HG02938 (cell line): ENCODE measurements at regions not wholly inside any gene's neighbourhood (a gene's known extent, or its start where the extent isn't known, plus 50 kb on each side); places are given as distances from the start of the nearest gene placed in this dataset.
"Not testable (repeated sequence)": the region's sequence is repeated elsewhere in the genome, so short reads cannot be mapped to it uniquely, and the experiment has no call there.

Experiments
- ATAC-seq: cut with Tn5 transposase; IDR thresholded peaks from one replicate; pipeline ENCODE4 v1.9.1; 2021; ENCODE audit warnings: mild to moderate bottlenecking, moderate library complexity; ENCODE audit not compliant: unreplicated experiment

DNA sequence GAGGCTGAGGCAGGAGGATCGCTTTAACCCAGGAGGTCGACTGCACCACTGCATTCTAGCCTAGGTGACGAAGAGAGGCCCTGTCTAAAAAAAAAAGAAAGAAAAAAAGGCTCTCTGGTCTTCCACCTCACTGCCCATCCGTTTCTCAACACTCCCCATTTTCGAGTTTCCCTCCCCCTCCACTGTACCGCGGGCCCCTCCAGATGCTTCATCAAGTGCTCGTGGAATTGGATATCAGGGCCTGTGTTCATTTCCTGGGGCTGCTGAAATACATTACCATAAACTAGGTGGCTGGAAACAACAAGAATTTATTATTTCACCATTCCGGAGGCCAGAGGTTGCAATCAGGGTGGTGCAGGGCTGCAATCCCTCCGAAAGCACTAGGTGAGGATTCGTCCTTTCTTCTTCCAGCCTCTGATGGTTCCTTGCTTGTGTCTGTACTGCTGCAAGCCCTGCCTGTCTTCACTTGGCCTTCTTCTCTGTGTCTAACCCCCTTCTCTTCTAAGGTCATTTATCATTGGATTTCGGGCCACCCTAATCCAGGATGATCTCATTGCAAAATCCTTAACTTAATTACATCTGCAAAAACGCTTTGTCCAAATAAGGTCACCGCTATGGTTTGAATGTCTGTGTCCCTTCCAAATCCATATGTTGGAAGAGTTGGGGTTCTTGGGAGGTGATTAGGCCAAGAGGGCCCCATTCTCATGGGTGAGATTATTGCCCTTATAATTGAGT is 135.1 kb downstream of the CRLF3 start:
- ATAC-seq, result not testable (repeated sequence)

DNA sequence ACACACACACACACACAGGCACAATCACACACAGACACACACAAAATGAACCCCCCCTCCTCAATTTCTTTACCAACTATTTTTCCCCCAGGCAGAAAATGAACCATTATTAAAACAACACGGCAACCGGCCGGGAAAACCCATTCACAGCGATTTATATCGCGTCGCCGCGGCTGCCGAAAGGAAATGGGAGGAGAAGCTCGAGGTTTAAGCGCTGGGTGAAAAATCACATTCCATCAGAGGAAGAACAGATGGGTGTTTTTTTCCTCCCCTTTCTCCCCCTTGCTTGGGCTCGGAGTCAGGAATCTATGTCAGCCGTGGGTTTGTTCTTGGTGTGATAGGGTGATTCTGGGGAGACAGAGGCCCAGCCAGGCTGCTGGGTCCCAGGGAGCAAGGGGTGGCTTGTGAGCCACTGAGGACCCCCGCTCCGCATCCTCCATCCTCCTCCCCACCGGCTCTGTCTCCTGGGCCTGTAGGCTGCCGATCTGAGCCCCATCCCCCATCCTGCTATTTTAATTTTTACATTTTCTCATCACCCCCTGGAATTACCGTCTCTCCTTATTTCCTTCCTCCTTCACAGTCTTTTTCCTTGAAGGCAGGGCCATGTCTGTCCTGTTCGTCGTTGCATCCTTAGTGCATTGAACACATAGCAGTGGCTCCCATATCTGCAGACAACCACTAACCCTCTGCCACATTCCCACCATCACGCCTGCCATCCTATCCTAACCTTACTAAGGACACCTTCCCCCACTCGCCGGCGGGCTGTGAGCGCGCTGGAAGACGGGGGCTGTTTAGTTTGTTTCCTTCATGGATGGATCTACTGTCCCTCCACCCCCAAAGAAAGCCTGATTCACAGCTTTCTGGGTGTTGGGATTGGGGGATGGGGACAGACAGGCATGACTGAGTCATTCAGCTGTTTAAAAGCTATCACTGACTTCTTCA is 137.7 kb downstream of the CRLF3 start:
- ATAC-seq, result not testable (repeated sequence)

DNA sequence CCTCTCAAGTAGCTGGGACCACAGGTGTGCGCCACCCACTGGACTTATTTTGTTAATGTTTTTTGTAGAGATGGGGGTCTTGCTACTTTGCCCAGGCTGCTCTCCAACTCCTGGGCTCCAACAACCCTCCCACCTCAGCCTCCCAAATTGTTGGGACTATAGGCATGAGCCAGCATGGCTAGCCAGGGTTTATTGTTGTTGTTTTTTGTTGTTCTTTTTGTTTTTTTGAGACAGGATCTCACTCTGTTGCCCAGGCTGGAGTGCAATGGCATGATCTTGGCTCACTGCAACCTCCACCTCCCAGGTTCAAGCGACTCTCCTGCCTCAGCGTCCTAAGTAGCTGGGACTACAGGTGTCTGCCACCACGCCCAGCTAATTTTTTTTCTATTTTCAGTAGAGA is 142.2 kb downstream of the CRLF3 start:
- ATAC-seq, result not testable (repeated sequence)

DNA sequence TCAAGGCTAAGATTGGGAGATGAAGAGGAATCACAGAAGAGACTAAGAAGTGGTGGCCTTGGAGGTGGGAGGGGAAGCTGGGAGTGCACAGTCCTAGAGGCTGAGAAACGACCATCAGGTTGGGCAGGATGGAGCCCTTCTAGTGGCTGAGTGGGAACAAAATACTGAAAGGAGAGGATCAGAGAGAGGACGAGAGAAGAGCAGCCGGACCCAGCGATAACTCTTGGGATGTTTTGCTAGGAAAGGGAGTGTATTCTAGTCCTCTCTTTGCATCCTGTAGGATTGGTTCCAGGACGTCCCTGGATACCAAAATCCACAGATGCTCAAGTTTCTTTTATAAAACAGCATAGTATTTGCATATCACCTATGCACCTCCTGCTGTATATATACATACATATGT is 143.8 kb downstream of the CRLF3 start:
- ATAC-seq, result not testable (repeated sequence)

DNA sequence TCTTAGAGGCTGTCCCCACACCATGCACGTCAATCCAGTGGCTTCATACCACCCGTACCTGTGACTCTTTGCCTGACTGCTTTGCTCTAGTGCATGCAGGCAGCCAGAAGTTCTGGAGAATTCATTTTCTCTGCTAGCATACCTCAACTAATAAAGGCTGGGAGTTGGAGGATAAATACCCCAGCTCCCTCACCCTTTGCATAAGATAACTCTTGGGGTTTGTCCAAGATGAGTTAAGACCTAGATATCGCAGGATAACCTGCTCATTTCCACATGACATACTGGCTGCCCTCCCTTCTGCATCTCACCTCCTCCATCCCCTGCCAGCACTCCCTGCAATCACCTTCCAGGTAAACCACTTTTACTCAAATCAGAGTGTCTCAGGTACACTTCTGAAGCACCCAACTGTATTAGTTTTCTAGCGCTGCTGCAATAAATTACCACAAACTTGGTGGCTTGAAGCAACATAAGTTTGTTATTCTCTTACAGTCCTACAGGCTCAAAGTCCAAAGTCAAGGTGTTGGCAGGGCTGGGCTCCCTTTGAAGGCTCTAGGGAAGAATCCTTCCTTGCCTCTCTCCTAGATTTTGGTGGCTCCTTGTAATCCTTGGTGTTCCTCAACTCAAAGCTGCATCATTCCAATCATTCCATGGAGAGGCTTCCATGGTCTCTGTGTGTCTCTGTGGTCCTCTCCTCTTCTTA is 146.8 kb downstream of the CRLF3 start:
- no peak for ATAC-seq

DNA sequence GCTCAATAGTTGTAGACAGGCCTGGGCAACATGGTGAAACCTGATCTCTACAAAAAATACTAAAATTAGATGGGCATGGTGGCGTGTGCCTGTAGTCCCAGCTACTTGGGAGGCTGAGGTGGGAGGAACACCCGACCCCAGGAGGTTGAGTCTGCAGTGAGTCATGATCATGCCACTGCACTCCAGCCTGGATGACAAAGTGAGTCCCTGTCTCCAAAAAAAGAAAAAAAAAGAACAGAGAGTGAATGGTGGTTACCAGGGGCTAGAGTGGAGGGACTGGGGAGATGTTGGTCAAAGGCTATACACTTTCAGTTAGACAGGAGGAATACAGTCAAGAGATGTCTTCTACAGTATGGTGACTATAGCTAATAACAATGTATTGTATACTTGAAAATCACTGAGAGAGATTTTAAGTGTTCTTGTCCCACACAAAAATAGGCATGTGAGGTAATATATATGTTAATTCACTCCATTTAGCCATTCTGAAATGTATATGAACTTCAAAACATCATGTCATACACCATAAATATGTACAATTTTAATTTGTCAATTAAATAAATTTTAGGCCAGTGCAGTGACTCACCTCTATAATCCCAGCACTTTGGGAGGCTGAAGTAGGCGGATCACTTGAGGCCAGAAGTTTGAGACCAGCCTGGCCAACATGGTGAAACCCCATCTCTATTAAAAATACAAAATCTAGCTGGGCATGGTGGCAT is 148.6 kb downstream of the CRLF3 start:
- not testable (repeated sequence) for ATAC-seq

DNA sequence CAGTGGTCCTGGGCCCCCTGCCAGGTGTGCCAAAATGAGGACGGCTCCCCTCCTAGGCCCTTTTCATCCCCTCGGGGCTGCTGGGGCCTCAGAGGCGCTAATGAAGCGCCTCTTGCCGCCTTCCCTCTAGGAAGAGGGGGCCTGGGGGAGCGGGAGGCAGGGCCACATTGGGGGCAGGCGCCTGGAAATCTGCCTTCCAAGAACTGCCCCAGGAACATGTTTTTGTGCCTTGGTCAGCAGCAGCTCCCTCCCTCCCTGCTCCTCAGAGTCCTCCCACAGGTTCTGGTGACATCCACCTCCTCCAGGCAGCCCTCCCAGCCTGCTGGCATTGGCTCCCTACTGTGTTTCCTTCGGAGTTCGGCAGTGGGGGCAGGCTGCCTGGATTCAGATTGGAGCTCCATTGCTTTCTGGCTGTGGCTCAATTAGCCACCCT is 155.3 kb downstream of the CRLF3 start:
- not testable (repeated sequence) for ATAC-seq

DNA sequence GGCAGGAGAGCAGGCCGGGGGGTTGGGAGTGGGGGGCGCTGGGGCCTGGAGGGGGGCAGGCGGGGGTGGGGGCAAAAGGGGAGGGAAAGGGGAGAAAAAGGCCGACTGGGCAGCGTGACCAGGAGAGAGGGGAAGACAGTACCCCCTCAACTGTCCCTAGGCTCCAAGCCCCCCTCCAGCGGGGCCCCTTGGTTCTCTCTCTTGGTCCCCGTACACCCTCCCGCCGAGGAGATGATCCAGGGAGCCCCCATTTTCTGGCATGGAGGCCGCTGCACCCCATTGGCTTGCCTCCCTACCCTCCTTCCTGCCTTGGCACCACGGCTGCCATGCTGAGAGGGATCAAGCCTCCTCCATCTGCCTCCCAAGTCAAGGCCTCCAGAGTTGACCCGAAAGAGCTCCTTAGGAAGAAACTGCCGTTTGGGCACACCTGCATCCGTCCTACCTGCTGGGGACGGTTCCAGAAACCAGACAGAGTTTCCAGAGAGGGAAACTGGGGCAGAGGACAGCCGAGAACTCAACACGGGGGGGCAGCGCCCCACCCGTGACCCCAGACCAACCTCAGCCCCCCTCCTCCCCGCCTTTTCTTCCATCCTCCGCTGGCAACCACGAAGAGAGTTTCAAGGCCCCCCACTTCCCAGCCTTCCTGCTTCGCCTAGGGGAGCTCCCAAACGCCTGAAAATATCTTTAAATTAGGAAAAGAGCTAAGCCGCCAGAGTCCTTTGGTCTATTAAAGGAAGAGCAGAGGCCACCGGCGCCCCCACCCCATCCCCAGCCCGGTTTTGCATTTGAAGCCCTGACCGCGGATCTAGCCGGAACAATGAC is 155.9 kb downstream of the CRLF3 start:
- ATAC-seq, result not testable (repeated sequence)

DNA sequence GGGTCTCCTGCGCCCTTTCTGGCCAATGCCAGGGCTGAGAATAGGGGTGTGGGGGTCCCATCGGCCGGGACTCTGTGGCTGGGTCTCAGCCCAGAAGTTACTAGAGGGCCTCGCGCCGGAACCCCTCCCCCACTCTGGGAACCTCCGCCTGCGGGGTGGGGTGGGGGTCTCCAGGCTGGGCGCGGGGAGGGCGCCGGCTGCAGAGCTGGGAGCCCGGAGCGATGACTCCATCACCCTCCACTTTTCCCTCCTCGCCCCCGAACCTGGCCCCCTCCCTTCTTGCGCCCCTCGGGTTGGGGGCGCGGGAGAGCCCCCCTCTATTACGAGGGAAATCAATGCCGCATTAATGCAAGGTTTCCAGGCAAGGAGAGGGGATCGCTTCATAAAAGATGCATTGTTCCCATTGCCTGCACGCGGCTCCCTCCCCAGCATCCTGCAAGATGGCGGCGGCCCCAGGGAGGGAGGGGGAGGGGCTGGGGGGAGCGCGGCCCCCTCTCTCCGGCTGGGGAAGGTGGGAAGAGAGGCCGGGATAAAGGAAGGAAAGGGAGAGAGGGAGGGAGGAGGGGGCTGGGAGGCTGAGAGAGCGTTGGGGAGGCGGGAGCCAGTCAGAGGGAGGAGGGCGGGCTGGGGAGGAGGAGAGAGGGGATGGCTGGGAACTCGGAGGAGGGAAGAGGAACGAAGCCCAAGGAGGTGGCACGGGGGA is 156.7 kb downstream of the CRLF3 start:
- ATAC-seq, result not testable (repeated sequence)

DNA sequence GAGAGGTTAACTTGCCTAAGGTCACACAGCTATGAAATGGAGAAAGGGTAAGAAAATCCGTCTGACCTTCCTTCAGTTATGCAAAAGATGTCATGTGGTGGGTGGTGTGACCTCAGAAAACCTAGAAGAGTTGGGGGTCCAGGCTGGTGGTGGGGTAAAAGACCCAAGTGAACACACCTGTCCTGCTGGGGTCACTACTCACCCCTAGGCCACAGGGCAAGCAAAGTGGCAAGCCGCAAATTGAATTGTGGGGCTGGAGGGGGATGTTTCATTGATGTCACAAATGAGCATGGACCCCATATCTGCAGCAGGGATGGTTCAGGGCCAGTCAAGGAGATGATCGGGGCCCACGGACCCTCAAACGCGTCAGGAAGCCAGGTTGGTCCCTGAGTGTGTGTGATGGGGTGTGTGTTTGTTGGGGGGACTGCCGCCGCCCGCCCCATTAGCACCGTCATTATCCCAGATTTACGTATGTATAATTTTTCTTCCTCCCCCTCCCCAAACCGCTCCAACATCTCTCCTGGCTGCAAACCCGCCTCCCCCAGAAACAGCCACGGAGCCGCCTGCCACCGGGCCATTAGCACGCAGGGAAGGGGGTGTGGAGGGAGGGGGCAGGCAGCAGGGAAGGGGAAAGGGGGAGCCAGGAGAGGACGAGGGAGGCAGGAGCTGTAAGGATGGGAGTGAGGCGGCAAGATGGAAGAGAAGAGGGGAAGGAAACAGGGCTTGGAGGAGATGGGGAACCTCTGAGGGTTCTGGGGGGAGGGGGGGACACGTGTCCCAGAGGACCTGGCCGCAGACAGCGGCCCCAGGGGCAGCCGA is 157.4 kb downstream of the CRLF3 start:
- ATAC-seq, result not testable (repeated sequence)

DNA sequence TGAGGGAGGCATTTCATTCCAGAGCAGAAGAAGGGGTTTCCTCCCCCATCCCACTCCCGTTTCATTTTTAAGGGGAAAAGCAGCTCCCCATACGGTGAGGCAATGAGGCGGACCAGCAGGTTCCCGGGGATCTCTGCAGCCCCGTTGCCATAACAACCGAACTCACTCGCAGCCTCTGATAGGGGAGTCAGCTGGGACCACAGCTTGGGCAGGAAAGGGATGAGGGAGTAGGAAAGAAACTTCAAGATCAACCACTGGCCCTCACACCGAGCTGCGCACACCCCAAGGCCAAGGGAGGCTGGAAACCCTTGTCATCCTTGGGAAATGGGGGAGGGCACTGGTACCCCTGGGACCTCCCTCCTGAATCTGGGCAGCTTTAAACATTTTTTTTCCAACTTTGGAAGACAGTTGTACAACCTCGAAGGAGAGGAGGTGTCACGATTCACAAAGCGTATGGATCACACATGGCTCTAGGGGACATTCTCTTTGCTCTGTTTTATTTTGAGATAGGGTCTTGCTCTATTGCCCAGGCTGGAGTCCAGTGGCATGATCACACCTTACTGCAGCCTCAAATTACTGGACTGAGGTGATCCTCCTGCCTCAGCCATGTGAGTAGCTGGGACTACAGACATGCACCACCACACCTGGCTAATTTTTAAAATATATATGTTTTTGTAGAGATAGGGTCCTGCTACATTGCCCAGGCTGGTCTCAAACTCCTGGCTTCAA is 160.6 kb downstream of the CRLF3 start:
- ATAC-seq, result not testable (repeated sequence)

DNA sequence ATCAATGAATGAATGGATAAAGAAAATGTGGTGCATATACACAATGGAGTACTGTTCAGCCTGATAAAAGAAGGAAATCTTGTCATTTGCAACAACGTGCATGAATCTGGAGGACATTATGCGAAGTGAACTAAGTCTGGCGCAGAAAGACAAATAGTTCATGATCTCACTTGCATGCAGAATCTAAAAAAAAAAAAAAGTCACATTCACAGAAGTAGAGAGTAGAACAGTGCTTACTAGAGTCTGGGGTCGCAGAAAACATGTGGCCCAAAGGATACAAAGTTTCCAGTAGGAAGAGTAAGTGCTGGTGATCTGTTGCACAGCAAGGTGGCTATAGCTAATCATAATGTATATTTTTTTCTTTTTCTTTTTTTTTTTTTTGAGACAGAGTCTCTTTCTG is 167.3 kb downstream of the CRLF3 start:
- not testable (repeated sequence) for ATAC-seq

DNA sequence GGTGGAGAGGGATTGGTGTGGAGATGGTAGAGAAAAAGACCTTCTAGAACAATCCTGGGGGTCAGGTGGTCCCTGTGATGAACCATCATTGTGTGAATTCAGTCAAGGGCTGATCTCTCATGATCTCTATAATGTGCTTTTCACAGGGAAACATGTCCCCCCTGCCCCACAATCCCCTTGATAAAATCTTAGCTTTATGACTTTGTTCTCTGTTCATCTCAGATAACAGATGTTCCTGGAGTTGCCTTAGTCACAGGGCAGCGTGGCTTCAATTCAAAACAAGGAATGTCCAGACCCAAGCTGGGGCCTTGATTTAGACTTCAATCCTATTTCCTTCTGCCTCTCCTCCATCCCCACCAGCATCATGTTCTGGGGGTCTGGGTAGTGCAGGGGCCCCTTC is 171.5 kb downstream of the CRLF3 start:
- ATAC-seq, result not testable (repeated sequence)

DNA sequence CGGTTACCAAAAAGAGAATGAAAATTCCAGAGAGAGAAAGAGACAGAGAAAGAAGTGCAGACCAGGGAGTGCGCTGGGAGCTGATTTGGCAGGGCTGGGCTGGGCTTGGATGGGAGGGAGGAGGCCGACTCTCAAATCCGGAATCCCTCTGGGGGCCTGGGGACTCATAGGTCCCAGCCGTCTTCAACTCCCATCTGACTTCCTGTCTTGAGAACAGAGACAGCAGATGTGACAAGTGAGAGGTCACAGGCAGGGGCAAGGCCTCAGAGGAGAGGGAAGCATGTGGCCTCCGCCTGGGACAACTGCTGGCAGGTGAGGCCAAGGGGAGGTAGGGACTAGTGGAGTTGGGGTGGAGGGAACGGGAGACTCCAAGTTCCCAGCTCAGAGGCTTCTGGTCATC is 172.9 kb downstream of the GOSR1 start:
- not testable (repeated sequence) for ATAC-seq

DNA sequence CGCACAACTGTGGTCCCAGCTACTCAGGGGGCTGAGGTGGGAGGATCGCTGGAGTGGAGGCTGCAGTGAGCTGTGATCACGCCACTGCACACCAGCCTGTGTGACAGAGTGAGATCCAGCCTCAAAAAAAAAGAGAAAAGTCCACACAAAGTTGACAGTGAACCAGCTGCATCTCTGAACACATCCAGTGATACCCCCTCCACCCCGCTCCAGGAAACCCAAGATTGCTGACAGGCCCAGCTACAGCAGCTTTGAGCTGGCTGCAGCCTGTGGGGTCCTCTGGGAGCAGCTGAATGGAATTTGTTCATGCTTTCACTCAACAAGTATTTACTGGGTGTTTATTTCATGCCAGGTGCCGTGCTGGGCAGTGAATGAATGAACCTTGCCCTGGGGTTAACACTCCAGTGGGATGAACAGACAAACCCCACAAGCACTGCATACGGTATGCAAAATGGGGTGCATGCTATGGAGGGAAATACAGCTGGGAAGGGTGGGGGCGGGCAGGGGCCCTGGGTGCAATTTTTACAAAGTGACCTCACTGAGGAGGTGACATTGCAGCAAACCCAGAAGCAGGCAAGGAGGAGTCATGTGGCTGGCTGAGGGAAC is 170.9 kb downstream of the GOSR1 start:
- ATAC-seq, result not testable (repeated sequence)

DNA sequence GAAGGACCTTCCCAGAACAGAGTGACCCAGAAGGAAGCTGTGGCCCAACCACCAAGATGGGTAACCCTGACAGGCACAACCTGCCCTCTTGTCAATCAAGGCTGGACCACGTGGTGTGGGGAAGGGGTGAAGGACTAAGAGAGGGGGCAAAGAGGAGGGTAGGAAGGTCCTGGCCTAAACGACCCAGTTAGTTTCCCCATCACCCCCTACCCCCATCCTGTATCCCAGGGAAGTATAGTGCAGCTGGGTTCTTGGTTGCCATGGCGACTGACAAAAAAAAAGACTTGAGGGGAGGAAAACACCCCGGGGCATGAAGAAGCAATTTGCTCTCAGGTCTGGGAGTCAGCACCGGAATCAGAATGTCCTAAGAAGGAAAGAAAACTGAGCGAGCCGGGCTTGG is 168.7 kb downstream of the GOSR1 start:
- ATAC-seq, result not testable (repeated sequence)

DNA sequence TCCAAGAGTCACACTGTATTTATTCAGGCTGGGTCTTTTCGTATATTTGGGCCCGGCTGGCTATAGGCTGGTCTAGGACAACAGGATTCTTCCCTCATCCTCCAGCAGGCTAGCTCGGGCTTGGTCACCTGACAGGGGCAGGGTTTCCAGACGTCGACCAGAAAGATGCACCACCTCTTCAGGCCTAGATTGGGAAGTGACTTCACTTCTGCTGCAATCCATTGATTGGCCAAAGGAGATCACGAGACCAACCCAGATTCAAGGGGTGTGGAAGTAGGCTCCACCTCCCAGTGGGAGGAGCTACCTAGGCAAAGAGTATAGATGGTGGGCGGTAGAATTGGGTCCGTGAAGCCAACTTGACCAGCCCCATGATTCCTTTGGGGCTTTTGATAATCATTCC is 167.5 kb downstream of the GOSR1 start:
- ATAC-seq, result not testable (repeated sequence)
